22Rv1 (cell line): ENCODE measurements at regions not wholly inside any gene's neighbourhood (a gene's known extent, or its start where the extent isn't known, plus 50 kb on each side); places are given as distances from the start of the nearest gene placed in this dataset.

Source experiments
- CTCF ChIP-seq: fragments of 450-650 bp; IDR thresholded peaks from 2 replicates; pipeline ENCODE4 v1.5.1; 2017; ENCODE audit warnings: mild to moderate bottlenecking
- ZFX ChIP-seq: fragments of 450-650 bp; IDR thresholded peaks from 2 replicates; pipeline ENCODE4 v1.6.1; 2017; ENCODE audit warnings: antibody characterized with exemption, borderline replicate concordance

- TF ChIP-seq CTCF (no peak), ZFX (no peak)
These were observed 100.7 kb upstream of the IL12A start for GRCh38 chr3:159887911-159888310.
